CD4-positive, alpha-beta T cell (primary cell): ENCODE measurements at regions not wholly inside any gene's neighbourhood (a gene's known extent, or its start where the extent isn't known, plus 50 kb on each side); places are given as distances from the start of the nearest gene placed in this dataset.
"Not testable (repeated sequence)": the region's sequence is repeated elsewhere in the genome, so short reads cannot be mapped to it uniquely, and the experiment has no call there.

Experiments used
- ATAC-seq: fragments of 200-7000 bp; cut with Tn5 transposase; one replicate; pipeline ENCODE4 v1.10.0; 2022; ENCODE audit warnings: mild to moderate bottlenecking; ENCODE audit not compliant: poor library complexity
- CTCF ChIA-PET: fragments of 350-600 bp; sonication (Branson Sonifier 250); formaldehyde crosslinking; loops from one replicate; lab custom pipeline; 2021; ENCODE audit warnings: antibody characterized with exemption, inconsistent platforms; lab: Charles Lee
- POLR2A ChIA-PET: fragments of 350-600 bp; sonication (Branson Sonifier 250); formaldehyde crosslinking; loops from one replicate; lab custom pipeline; 2021; ENCODE audit warnings: antibody characterized with exemption, inconsistent platforms; lab: Charles Lee
- DNase-seq, 14 experiments: peaks; one replicate each; pipeline ENCODE4 v3.0.0-alpha.2; 2013 to 2020; ENCODE audit warnings: mixed read lengths in 2 of 14
- H3K27ac ChIP-seq, 2 donors: one replicate each; pipeline versions ENCODE4 v1.5.1 to v1.7.0; 2013; ENCODE audit warnings: low read length in 2 of 2, low read depth in 1 of 2, mild to moderate bottlenecking in 1 of 2
- H3K27me3 ChIP-seq, 2 experiments: 1 replicate in 1 of 2; 2 replicates in 1 of 2; pipeline versions ENCODE4 v1.6.1 to v1.7.0; 2013; ENCODE audit warnings: low read length in 2 of 2, control low read depth in 1 of 2, mild to moderate bottlenecking in 1 of 2, moderate library complexity in 1 of 2; ENCODE audit not compliant: insufficient read depth in 2 of 2, control insufficient read depth in 1 of 2
- H3K36me3 ChIP-seq: one replicate; pipeline ENCODE4 v1.6.1; 2013; ENCODE audit warnings: low read length, control low read depth; ENCODE audit not compliant: insufficient read depth
- H3K4me1 ChIP-seq: one replicate; pipeline ENCODE4 v1.6.1; 2013; ENCODE audit warnings: low read length, control low read depth; ENCODE audit not compliant: insufficient read depth
- H3K4me3 ChIP-seq: one replicate; pipeline ENCODE4 v1.5.1; 2013; ENCODE audit warnings: mild to moderate bottlenecking, low read length, moderate library complexity
- H3K9me3 ChIP-seq, 2 experiments: 1 replicate in 1 of 2; 2 replicates in 1 of 2; pipeline versions ENCODE4 v1.6.1 to v1.7.0; 2013; ENCODE audit warnings: low read length in 2 of 2, mild to moderate bottlenecking in 2 of 2, control low read depth in 1 of 2, moderate library complexity in 1 of 2; ENCODE audit not compliant: control insufficient read depth in 1 of 2, insufficient read depth in 1 of 2
- H3K27ac Mint-ChIP-seq: one replicate; pipeline ENCODE4 v1.8.0; 2020; ENCODE audit warnings: mixed read lengths
- H3K27me3 Mint-ChIP-seq: one replicate; pipeline ENCODE4 v1.8.0; 2021; ENCODE audit warnings: mixed read lengths
- H3K36me3 Mint-ChIP-seq: one replicate; pipeline ENCODE4 v1.8.0; 2021; ENCODE audit warnings: low read depth, mixed read lengths
- H3K4me1 Mint-ChIP-seq: one replicate; pipeline ENCODE4 v1.8.0; 2021; ENCODE audit warnings: low read depth, mixed read lengths
- H3K4me3 Mint-ChIP-seq: one replicate; pipeline ENCODE4 v1.8.0; 2020; ENCODE audit warnings: mild to moderate bottlenecking, mixed read lengths
- H3K9me3 Mint-ChIP-seq: one replicate; pipeline ENCODE4 v1.8.0; 2020; ENCODE audit warnings: mixed read lengths
- intact Hi-C, 2 experiments: fragments of 100-400 bp; cut with DNase I in 1 of 2; cut with micrococcal nuclease in 1 of 2; formaldehyde crosslinking; loops; one replicate each; pipeline versions ENCODE4 v1.15.1 to v1.9.0; 2023 to 2025; cut with DNase I, micrococcal nuclease

- H3K27me3 ChIP-seq, H3K4me1 ChIP-seq, H3K36me3 Mint-ChIP-seq, H3K27ac Mint-ChIP-seq, POLR2A ChIA-PET, H3K27me3 Mint-ChIP-seq, H3K4me1 Mint-ChIP-seq, H3K4me3 Mint-ChIP-seq, H3K4me3 ChIP-seq, H3K27ac ChIP-seq, intact Hi-C loops, DNase-seq, CTCF ChIA-PET, ATAC-seq, H3K9me3 ChIP-seq, H3K9me3 Mint-ChIP-seq, H3K36me3 ChIP-seq: not testable (repeated sequence)
These were observed 192.5 kb downstream of the LAT start for GRCh38 chr16:29177203-29177887.

GRCh38 chr16:29176822-29177202 lies 192.0 kb downstream of the LAT start:
- H3K36me3 ChIP-seq, H3K27ac ChIP-seq, H3K4me1 ChIP-seq, intact Hi-C loops, H3K27me3 ChIP-seq, H3K27ac Mint-ChIP-seq, H3K4me3 ChIP-seq, H3K9me3 Mint-ChIP-seq, H3K27me3 Mint-ChIP-seq, H3K36me3 Mint-ChIP-seq, H3K9me3 ChIP-seq, DNase-seq, H3K4me3 Mint-ChIP-seq, POLR2A ChIA-PET, H3K4me1 Mint-ChIP-seq, ATAC-seq, CTCF ChIA-PET: not testable (repeated sequence)

GRCh38 chr16:29176154-29176470 lies 191.3 kb downstream of the LAT start:
- intact Hi-C loops, H3K27me3 ChIP-seq, ATAC-seq, H3K9me3 ChIP-seq, H3K27ac ChIP-seq, H3K27me3 Mint-ChIP-seq, H3K4me3 ChIP-seq, H3K36me3 ChIP-seq, H3K4me1 ChIP-seq, H3K27ac Mint-ChIP-seq, POLR2A ChIA-PET, DNase-seq, H3K9me3 Mint-ChIP-seq, H3K4me3 Mint-ChIP-seq, CTCF ChIA-PET, H3K4me1 Mint-ChIP-seq: not testable (repeated sequence)
- H3K36me3 Mint-ChIP-seq, result peaks cover 11% of the 10 kb centered on the region

- H3K27ac ChIP-seq, intact Hi-C loops, H3K27ac Mint-ChIP-seq, H3K9me3 Mint-ChIP-seq, H3K36me3 ChIP-seq, H3K4me3 ChIP-seq, H3K4me3 Mint-ChIP-seq, POLR2A ChIA-PET, H3K9me3 ChIP-seq, H3K27me3 ChIP-seq, H3K4me1 ChIP-seq, ATAC-seq, DNase-seq, CTCF ChIA-PET, H3K4me1 Mint-ChIP-seq, H3K27me3 Mint-ChIP-seq: not testable (repeated sequence)
- H3K36me3 Mint-ChIP-seq, result peaks cover 11% of the 10 kb centered on the region
These were observed 190.7 kb downstream of the LAT start for GRCh38 chr16:29175411-29176153.

- ATAC-seq, H3K4me3 ChIP-seq, H3K36me3 ChIP-seq, DNase-seq, intact Hi-C loops, H3K27ac Mint-ChIP-seq, H3K9me3 ChIP-seq, H3K27ac ChIP-seq, H3K4me3 Mint-ChIP-seq, H3K27me3 Mint-ChIP-seq, H3K4me1 Mint-ChIP-seq, H3K9me3 Mint-ChIP-seq, CTCF ChIA-PET, H3K4me1 ChIP-seq, H3K27me3 ChIP-seq, POLR2A ChIA-PET: not testable (repeated sequence)
- H3K36me3 Mint-ChIP-seq, result peaks cover 11% of the 10 kb centered on the region
These were observed 188.8 kb downstream of the LAT start for GRCh38 chr16:29173371-29174305.

GRCh38 chr16:29172098-29172724 lies 187.4 kb downstream of the LAT start:
- H3K36me3 ChIP-seq, H3K9me3 ChIP-seq, H3K27me3 Mint-ChIP-seq, H3K4me1 ChIP-seq, CTCF ChIA-PET, intact Hi-C loops, H3K27me3 ChIP-seq, H3K27ac Mint-ChIP-seq, POLR2A ChIA-PET, H3K4me3 ChIP-seq, H3K27ac ChIP-seq, H3K4me1 Mint-ChIP-seq, ATAC-seq, DNase-seq, H3K4me3 Mint-ChIP-seq, H3K9me3 Mint-ChIP-seq: not testable (repeated sequence)
- peaks cover 11% of the 10 kb centered on the region for H3K36me3 Mint-ChIP-seq
